ENCODE measurements at regions not wholly inside any gene's neighbourhood (a gene's known extent, or its start where the extent isn't known, plus 50 kb on each side); places are given as distances from the start of the nearest gene placed in this dataset.
"Not testable (repeated sequence)": the region's sequence is repeated elsewhere in the genome, so short reads cannot be mapped to it uniquely, and the experiment has no call there.

- not testable (repeated sequence) for TF ChIP-seq CTCF (IDR thresholded peaks at IDR 0.05; ENCODE audit: low read depth, low read length); POLR2A (IDR thresholded peaks at IDR 0.05; ENCODE audit: extremely low read depth, insufficient read length)
These were observed 82.3 kb upstream of the IMMP2L start for GRCh38 chr7:111644595-111644994.

Data from NB4 (cell line).